ENCODE measurements at regions not wholly inside any gene's neighbourhood (a gene's known extent, or its start where the extent isn't known, plus 50 kb on each side); places are given as distances from the start of the nearest gene placed in this dataset.

- DNase-seq (ENCODE audit: low spot score in 2 of 2): no peak
- TF ChIP-seq POLR2A (IDR thresholded peaks at IDR 0.05): no peak
- TF ChIP-seq CTCF (IDR thresholded peaks at IDR 0.05): no peak
- no peak for TF ChIP-seq EP300 (IDR thresholded peaks at IDR 0.05)
- Histone ChIP-seq H3K27ac (no peak overlapping the region), H3K27me3 (no peaks in the 10 kb centered on the region), H3K36me3 (no peaks in the 10 kb centered on the region), H3K9me3 (no peaks in the 10 kb centered on the region), H3K4me3 (no peak overlapping the region), H3K4me1 (no peaks in the 10 kb centered on the region)
- WGBS, 2 donors: 53 to 57% methylated on average over 2 of the region's 2 CpGs
These were observed 620.5 kb upstream of the PKN2 start for GRCh38 chr1:88063605-88064004.

DNA sequence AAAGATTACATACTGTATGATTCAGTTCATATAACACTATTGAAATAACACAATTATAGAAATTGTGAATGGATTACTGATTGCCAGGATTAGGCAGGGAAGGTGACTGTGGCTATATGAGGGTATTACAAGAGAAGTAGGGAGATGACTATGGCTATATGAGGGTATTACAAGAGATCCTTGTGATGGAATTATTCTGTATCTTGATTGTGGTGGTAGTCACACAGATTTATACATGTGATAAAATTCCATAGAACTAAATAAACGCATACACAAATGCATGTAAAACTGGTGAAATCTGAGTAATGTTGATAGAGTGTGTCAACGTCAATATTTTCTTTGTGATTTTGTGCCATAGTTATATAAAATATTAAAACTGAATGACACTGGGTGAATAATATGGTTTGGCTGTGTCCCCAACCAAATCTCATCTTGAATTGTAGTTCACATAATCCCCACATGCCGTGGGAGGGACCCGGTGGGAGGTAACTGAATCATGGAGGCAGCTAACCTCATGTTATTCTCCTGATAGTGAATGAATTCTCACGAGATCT lies 615.6 kb upstream of the PKN2 start:
- TF ChIP-seq POLR2A (IDR thresholded peaks at IDR 0.05) (no peak), EP300 (IDR thresholded peaks at IDR 0.05) (no peak), CTCF (IDR thresholded peaks at IDR 0.05) (no peak)
- Histone ChIP-seq H3K27me3 (no peaks in the 10 kb centered on the region), H3K9me3 (no peaks in the 10 kb centered on the region), H3K4me1 (no peaks in the 10 kb centered on the region), H3K4me3 (no peak overlapping the region), H3K36me3 (no peaks in the 10 kb centered on the region), H3K27ac (no peak overlapping the region)
- no peak for DNase-seq (ENCODE audit: low spot score in 2 of 2)
- 87 to 90% methylated on average over 5 of the region's 5 CpGs for WGBS, 2 donors

- no peaks in the 10 kb centered on the region for H3K4me1 ChIP-seq
These were observed 613.1 kb upstream of the PKN2 start for GRCh38 chr1:88070956-88071355.

DNA sequence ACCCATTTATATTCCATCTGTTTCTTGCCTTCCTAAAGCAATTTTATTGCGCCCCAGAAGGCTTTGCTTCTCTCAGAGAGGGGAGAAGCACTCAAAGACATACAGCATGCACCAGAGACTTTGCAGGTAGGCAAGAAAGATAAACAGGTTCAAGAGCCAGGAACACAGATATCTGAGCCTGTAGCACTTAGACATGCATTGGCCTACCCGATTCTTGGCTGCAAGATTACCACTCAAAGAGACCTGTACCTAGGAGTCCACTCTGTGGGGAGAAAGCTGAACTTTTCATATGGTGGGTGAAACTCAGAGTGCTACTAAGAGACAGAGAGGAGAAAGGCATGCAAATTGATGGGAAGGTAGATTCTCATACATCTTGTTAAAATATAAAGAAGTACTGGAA lies 609.4 kb upstream of the PKN2 start:
- Histone ChIP-seq H3K4me1 (no peaks in the 10 kb centered on the region), H3K4me3 (no peak overlapping the region), H3K9me3 (no peaks in the 10 kb centered on the region), H3K27ac (no peak overlapping the region), H3K36me3 (no peaks in the 10 kb centered on the region), H3K27me3 (no peaks in the 10 kb centered on the region)
- 92 to 94% methylated on average over 2 of the region's 2 CpGs for WGBS, 2 donors
- no peak for TF ChIP-seq CTCF (IDR thresholded peaks at IDR 0.05)
- TF ChIP-seq EP300 (IDR thresholded peaks at IDR 0.05): no peak
- no peak for TF ChIP-seq POLR2A (IDR thresholded peaks at IDR 0.05)
- DNase-seq (ENCODE audit: low spot score in 2 of 2): no peak

More at GRCh38 chr1:88070956-88071355, 613.1 kb upstream of the PKN2 start:
- no peak overlapping the region for H3K4me3 ChIP-seq
- H3K9me3 ChIP-seq: no peaks in the 10 kb centered on the region
- no peak for DNase-seq (ENCODE audit: low spot score in 2 of 2)
- TF ChIP-seq CTCF (IDR thresholded peaks at IDR 0.05) (no peak), EP300 (IDR thresholded peaks at IDR 0.05) (no peak), POLR2A (IDR thresholded peaks at IDR 0.05) (no peak)
- H3K36me3 ChIP-seq: no peaks in the 10 kb centered on the region
- no peaks in the 10 kb centered on the region for H3K27me3 ChIP-seq
- H3K27ac ChIP-seq: no peak overlapping the region
- WGBS, 2 donors: 61 to 68% methylated on average over 1 of the region's 1 CpG

GRCh38 chr1:88075813-88076212 lies 608.3 kb upstream of the PKN2 start:
- Histone ChIP-seq H3K4me3 (no peak overlapping the region), H3K9me3 (no peaks in the 10 kb centered on the region), H3K36me3 (no peaks in the 10 kb centered on the region), H3K27me3 (no peaks in the 10 kb centered on the region), H3K4me1 (no peaks in the 10 kb centered on the region), H3K27ac (no peak overlapping the region)
- TF ChIP-seq POLR2A (IDR thresholded peaks at IDR 0.05): no peak
- TF ChIP-seq EP300 (IDR thresholded peaks at IDR 0.05): no peak
- no peak for TF ChIP-seq CTCF (IDR thresholded peaks at IDR 0.05)
- no peak for DNase-seq (ENCODE audit: low spot score in 2 of 2)
- WGBS, 2 donors: 54 to 73% methylated on average over 1 of the region's 1 CpG
